22Rv1 (cell line): ENCODE measurements at regions not wholly inside any gene's neighbourhood (a gene's known extent, or its start where the extent isn't known, plus 50 kb on each side); places are given as distances from the start of the nearest gene placed in this dataset.

Experiments used
- CTCF ChIP-seq: fragments of 450-650 bp; IDR thresholded peaks from 2 replicates; pipeline ENCODE4 v1.5.1; 2017; ENCODE audit warnings: mild to moderate bottlenecking
- ZFX ChIP-seq: fragments of 450-650 bp; IDR thresholded peaks from 2 replicates; pipeline ENCODE4 v1.6.1; 2017; ENCODE audit warnings: antibody characterized with exemption, borderline replicate concordance

GRCh38 chr3:177946497-177946896, 589.7 kb upstream of the KCNMB2 start:
- no peak for TF ChIP-seq CTCF
- TF ChIP-seq ZFX: no peak
